ENCODE measurements at regions not wholly inside any gene's neighbourhood (a gene's known extent, or its start where the extent isn't known, plus 50 kb on each side); places are given as distances from the start of the nearest gene placed in this dataset.

- no peak for TF ChIP-seq POLR2AphosphoS5 (IDR thresholded peaks at IDR 0.05)
- TF ChIP-seq CTCF (IDR thresholded peaks at IDR 0.05): no peak
- no peak for TF ChIP-seq POLR2A (IDR thresholded peaks at IDR 0.05)
- TF ChIP-seq EP300 (IDR thresholded peaks at IDR 0.05): no peak
Observed at GRCh38 chr9:109561137-109561536, 63.0 kb upstream of the PTPN3 start.
